NCI-H187 (cell line): ENCODE measurements at regions not wholly inside any gene's neighbourhood (a gene's known extent, or its start where the extent isn't known, plus 50 kb on each side); places are given as distances from the start of the nearest gene placed in this dataset.
"Not testable (repeated sequence)": the region's sequence is repeated elsewhere in the genome, so short reads cannot be mapped to it uniquely, and the experiment has no call there.

Experiments
- DNase-seq, 2 experiments: peaks; one replicate each; lab custom pipeline; 2025; lab: John Stamatoyannopoulos, UW

GRCh38 chr18:22700920-22701319 is 232.2 kb upstream of the RBBP8 start:
- DNase-seq: no peak

GRCh38 chr18:22701326-22701725 is 231.8 kb upstream of the RBBP8 start:
- no peak for DNase-seq

- DNase-seq: no peak
These were observed 231.3 kb upstream of the RBBP8 start for GRCh38 chr18:22701795-22702194.

DNA sequence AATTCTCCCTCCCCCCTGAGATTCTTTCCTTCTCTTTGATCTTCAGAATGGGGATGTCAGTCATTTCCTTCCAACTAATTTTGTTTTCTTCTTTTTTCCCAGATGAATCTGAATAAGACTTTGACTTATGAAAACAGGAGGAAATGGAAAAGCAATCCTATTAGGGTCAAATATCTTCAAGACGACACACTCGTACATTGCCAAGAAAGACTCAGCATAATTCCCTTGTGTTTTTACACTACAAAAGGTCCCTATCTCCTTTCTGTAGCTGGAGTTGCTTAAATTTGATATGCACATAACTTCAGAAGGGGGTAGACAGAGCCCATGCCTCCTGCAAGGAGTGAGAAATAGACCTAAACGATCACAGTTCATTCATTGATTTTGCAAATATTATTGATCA is 230.3 kb upstream of the RBBP8 start:
- DNase-seq: no peak

- no peak for DNase-seq
These were observed 229.1 kb upstream of the RBBP8 start for GRCh38 chr18:22703883-22704585.

DNA sequence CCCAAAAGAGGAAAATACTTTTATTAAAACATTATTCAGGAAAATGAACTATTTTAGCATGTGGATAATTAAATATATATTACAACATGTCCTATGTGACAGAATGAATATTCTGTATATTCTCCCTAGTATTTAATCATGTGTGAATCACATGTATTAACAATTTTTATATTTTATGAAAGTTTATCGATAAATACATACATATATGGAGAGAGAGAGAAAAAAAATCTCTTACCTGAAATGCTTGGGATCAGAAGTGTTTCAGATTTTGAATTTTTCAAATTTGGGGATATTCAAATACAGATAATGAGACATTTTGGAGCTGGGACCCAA is 228.6 kb upstream of the RBBP8 start:
- DNase-seq: no peak

DNA sequence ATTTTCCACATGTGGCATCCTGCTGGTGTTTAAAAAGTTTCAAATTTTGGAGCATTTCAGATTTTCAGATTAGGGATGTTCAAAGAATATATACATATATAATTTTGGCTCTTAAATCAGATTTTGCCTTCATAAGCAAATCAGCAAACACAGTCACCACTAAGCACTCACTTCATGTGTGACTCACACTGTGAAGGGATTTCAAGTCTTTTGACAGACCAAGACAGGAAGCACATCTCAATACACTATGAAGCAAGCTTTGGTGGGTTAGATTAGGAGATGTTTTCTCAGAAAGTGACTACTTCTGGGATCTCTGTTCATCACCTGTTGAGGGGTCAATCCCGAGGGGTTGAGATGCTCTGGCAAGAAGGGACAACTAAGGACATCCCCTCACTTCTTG is 227.8 kb upstream of the RBBP8 start:
- DNase-seq: no peak

DNA sequence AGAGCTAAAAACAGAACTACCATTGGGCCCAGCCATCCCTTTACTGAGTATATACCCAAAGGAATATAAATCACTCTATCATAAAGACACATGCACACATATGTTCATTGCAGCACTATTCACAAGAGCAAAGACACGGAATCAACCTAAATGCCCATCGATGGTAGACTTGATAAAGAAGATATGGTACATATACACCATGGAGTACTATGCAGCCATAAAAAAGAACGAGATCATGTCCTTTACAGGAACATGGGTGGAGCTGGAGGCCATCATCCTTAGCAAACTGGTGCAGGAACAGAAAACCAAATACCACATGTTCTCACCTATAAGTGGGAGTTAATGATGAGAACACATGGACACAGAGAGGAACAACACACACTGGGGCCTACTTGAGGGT is 227.1 kb upstream of the RBBP8 start:
- not testable (repeated sequence) for DNase-seq

- no peak for DNase-seq
These were observed 223.7 kb upstream of the RBBP8 start for GRCh38 chr18:22709288-22710060.

GRCh38 chr18:22710673-22711191 is 222.4 kb upstream of the RBBP8 start:
- DNase-seq: no peak

DNA sequence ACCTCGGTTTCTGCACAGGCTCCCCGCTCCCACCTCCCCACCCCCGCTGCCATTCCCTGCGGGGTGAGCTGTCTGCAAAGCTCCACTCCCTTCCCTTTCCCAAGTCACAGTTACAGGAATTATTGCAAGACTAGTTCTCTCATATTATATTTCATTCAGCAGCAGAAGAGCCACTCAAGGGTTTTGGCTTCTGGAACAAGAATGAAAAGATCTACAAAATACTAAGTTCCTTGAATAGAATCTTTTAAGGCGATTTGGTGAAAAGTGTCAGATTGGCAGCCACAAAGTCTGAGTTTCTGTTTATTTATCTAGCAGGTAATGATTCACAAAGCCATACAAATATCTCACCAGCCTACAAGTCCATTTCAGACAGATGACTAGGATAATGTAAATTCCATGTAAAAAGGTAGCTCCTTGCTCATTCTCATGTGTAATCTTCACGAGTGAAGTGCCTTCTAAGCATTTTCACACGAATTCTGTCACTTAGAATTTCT is 221.9 kb upstream of the RBBP8 start:
- no peak for DNase-seq

- DNase-seq: no peak
These were observed 219.6 kb upstream of the RBBP8 start for GRCh38 chr18:22713511-22713910.

GRCh38 chr18:22717536-22717935 is 215.6 kb upstream of the RBBP8 start:
- DNase-seq: not testable (repeated sequence)

- DNase-seq: no peak
These were observed 209.9 kb upstream of the RBBP8 start for GRCh38 chr18:22723221-22723620.

DNA sequence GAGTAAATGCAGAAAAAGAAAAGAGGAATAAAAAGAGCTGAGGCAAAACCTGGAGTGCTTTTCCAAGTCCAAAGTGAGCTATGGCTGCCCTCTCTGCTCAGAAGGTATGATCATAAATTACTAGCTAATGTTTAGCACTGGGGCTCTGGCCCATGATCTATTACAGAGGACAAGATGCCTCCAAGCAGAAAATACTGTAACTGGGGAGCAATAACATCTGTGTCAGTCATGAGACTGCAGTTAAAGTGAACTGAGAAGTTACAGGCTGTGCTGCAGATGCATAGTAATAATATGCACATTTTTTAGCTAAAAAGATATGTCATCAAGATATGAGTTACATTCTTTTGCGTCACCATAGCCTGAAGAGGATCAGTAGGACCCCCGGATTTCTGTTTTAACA is 209.4 kb upstream of the RBBP8 start:
- DNase-seq: no peak

- no peak for DNase-seq
These were observed 206.7 kb upstream of the RBBP8 start for GRCh38 chr18:22726469-22726868.

DNA sequence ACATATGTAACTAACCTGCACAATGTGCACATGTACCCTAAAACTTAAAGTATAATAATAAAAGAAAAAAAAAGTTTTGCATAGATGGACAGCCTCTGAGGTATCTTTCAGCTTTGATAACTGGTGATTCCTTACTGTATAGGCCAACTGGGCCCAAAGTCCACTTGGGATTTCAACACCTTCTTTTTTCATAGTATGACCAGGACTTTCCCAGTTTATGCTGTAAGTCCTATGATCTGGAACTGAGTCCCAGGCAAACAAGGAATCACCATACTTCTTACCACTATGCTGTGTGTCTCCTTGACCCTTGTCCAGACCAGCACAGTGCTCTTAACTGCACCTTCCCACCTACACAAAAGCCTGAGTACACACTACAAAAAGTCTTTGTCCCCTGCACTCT is 205.1 kb upstream of the RBBP8 start:
- DNase-seq: no peak

GRCh38 chr18:22728481-22729105 is 204.5 kb upstream of the RBBP8 start:
- DNase-seq: no peak

DNA sequence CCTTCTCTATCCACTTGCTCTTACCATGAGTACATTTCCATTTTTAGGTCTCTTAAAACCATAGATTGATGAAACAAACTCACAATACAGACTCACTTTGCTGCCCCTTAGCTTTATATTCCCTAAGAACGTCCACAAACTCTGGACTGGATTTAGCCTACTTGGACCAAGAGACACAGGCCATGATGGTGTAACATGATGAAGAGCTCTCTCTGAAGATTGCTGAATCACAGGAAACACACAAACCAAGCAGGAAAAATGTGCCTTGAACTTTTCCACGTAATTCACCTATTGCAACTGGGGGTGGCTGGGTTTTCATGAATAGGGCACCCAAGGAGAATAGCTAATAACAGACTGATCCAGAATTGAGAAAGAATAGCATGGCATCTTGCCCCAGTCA is 201.7 kb upstream of the RBBP8 start:
- DNase-seq: no peak

DNA sequence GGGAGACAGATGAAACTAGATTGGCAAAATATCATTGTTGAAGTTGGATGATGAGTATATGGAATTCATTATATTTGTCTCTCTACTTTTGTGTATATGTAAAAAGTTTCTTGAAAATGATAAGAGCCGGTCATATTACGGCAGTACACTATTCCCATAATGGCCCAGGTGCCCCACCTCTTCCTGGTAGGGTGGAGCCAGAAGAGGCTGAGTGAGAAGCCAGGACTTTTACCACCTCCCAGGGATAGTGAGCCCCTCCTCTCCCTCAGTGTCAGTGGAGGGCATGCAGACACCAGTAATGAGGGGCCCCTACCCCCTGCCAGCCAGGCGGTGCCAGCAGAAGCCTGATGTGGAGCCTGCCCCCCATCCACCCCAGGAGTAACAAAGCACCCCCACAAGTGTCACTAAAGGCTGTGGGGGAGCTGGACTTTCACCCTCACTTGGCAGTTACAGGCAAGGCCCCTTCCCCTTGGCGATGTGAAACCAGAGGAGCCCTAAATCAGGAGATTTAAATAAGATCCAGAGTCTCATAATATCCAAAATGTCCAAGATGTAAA is 198.9 kb upstream of the RBBP8 start:
- no peak for DNase-seq

GRCh38 chr18:22734791-22735627 is 198.1 kb upstream of the RBBP8 start:
- DNase-seq: no peak

- no peak for DNase-seq
These were observed 196.1 kb upstream of the RBBP8 start for GRCh38 chr18:22737054-22737453.
